ENCODE measurements at regions not wholly inside any gene's neighbourhood (a gene's known extent, or its start where the extent isn't known, plus 50 kb on each side); places are given as distances from the start of the nearest gene placed in this dataset.
"Not testable (repeated sequence)": the region's sequence is repeated elsewhere in the genome, so short reads cannot be mapped to it uniquely, and the experiment has no call there.

DNA sequence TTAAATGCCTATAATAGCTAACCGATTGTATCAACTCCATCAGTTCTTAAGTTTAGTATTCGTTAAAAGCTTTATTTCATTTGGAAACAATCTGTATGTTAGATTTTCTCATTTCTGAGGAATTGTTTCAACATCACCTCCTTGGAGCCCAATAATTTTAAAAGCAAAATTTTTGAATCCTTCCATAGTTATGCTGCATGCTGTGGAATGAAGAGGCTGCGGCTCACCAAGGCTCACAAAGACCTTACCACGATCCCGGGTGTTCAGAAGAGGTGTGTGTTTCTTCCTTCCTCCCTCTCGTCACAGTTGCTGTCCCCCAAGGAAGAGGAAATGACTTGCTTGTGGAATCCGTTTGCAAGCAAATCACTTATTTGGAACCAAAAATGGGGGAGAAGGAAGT lies 143.8 kb downstream of the FGF1 start:
- DNase-seq (ENCODE audit: low read depth in 2 of 2): no peak

DNA sequence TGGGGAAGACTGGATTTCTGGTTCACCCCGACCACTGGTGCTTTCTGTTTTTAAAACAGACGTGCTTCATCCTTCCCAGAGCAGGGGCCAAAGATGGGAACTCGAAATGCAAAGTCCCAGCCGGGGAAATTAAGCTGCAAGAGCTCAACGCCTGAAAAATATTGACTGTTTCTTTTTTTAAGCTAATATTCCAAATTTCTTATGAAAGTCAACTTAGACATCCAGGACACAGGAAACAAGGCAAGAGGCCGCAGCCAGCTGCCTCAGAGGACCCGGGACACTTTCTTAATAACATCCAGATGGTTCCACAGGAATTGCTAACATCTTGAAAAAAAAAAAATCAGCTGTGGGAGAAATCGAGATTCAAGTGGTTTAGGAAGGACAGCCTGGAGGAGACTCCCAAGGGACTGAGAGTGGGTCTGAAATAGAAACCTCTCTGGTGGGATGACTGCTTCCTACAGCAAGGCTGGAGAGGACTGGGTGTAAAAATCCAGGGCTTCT lies 144.9 kb downstream of the FGF1 start:
- DNase-seq (ENCODE audit: low read depth in 2 of 2): no peak

- no peak for DNase-seq (ENCODE audit: low read depth in 2 of 2)
These were observed 146.6 kb downstream of the FGF1 start for GRCh38 chr5:142539154-142539740.

- DNase-seq (ENCODE audit: low read depth in 2 of 2): no peak
These were observed 148.0 kb downstream of the FGF1 start for GRCh38 chr5:142537938-142538337.

DNA sequence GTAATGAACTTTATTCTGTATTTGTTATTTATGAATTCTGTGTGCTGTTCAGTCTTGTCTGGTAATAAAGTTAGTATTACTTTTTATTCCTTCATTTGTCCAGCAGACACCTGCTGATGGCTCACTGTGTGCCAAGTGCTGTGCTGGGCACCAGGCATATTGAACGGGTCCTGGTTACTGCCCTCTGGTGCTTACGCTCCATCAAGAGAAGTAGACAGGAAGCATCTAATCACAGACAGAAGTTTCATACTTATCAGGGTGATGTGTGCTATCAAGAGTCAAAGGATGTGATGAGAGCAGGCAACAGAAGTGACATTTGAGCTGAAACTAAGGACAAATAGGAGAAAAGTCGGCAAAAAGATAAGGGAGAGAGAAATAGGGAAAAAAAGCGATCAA lies 153.1 kb downstream of the FGF1 start:
- no peak for DNase-seq (ENCODE audit: low read depth in 2 of 2)

GRCh38 chr5:142531977-142532780 lies 153.7 kb downstream of the FGF1 start:
- DNase-seq (ENCODE audit: low read depth in 2 of 2): no peak

GRCh38 chr5:142530904-142531303 lies 155.0 kb downstream of the FGF1 start:
- DNase-seq (ENCODE audit: low read depth in 2 of 2): no peak

DNA sequence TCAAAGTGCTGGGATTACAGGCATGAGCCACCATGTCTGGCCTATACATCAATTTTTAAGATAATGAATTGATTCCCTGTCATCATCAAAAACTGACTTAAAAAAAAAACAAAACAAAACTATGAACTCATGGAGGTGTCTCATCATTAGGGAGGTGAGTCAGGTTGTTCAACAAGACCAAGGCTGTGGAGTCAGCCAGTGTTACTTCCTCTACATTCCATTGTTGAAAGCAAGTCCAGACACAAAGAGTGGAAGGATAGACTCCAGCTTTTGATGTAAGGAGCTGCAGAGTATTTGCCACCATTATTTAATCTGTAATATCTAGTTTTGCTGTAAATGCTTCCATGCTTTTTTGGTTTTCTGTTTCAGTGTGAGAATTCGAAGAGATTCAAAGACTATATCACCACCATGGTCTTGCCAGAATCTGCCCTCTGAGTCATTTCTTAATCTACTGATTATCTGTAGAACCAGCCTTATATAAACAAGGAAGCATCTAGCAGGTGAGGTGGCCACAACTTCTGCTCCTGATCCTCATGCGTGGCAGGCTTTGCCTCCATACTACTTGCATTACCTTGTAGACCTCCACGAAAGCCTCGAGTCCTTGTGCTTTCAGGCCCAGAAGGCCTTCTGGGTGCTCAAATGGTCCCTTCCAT lies 156.1 kb downstream of the FGF1 start:
- no peak for DNase-seq (ENCODE audit: low read depth in 2 of 2)

- DNase-seq (ENCODE audit: low read depth in 2 of 2): no peak
These were observed 158.1 kb downstream of the FGF1 start for GRCh38 chr5:142527664-142528295.

DNA sequence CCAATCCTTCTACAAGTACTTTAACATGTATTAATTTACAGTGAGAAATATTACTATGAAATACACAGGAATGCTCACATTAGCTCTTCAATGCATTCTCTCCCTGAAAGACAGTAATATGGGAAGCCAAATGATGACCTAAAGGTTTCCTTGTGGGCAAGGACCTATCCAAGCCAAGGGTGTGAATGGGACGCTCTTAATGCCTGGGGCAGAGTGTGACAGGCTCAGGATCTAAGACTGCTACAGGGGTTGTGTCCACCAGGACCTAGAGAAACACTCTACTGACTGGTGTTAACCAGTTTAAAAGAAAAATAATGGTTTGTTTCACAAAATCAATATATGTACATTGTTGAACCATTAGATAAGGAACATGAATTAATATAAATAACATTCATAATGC lies 158.7 kb downstream of the FGF1 start:
- no peak for DNase-seq (ENCODE audit: low read depth in 2 of 2)

DNA sequence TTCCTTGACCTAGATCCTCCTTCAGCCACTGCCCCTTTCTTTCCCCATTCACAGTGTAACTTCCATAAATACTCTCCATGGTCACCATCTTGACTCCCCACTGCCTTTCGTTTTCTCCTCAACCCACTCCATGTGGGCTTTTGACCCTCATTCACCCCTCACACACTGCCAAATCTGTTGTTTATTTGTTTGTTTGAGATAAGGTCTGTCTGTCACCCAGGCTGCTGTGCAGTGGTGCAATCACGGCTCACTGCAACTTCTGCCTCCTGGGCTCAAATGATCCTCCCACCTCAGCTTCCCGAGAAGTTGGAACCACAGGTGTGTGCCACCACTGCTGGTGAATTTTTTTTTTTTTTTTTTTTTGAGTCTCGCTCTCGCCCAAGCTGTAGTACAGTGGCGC lies 162.9 kb downstream of the FGF1 start:
- DNase-seq (ENCODE audit: low read depth in 2 of 2): no peak

DNA sequence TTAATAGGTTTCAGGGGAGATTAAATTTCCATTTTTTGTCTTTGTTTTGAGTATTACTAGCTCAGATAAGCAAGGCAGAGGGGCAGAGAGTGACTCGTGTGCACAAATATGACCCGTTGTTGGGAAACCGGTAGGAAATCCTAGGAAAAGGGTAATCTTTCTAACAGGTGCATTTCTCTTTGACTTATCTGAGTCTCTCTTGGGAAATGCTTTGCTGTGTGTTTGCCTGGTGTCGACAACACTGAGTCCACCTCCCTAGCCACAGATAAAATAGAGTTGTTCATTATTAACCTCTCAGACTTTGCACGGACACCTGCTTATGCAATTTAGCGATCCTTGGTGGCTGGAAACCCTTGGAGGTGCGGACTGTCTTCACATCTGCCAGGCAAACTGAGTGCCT lies 164.2 kb downstream of the FGF1 start:
- no peak for DNase-seq (ENCODE audit: low read depth in 2 of 2)

GRCh38 chr5:142520885-142521284 lies 165.0 kb downstream of the FGF1 start:
- no peak for DNase-seq (ENCODE audit: low read depth in 2 of 2)

- DNase-seq (ENCODE audit: low read depth in 2 of 2): not testable (repeated sequence)
These were observed 166.0 kb downstream of the FGF1 start for GRCh38 chr5:142519913-142520312.

GRCh38 chr5:142517840-142518239 lies 168.1 kb downstream of the FGF1 start:
- no peak for DNase-seq (ENCODE audit: low read depth in 2 of 2)

GRCh38 chr5:142516732-142517131 lies 169.2 kb downstream of the FGF1 start:
- DNase-seq (ENCODE audit: low read depth in 2 of 2): no peak

DNA sequence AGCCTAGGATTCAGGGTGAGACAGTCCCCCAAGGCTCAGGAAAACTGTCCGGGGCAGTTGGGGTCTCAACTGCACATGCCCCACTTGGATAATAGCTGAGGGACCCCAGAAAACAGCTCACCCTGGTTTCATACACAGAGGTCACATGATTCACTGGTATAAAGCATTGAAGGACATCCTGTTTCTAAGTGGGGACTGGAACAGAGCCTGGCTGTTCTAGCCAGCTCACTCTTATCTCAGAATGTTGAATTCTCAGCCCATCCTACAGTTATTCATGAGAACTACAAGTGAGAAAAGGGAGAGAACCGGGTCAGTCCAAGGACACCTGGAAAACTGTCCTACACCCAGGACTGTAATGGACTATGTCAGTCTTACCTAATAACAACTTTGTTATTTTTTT lies 170.9 kb downstream of the FGF1 start:
- DNase-seq (ENCODE audit: low read depth in 2 of 2): no peak

DNA sequence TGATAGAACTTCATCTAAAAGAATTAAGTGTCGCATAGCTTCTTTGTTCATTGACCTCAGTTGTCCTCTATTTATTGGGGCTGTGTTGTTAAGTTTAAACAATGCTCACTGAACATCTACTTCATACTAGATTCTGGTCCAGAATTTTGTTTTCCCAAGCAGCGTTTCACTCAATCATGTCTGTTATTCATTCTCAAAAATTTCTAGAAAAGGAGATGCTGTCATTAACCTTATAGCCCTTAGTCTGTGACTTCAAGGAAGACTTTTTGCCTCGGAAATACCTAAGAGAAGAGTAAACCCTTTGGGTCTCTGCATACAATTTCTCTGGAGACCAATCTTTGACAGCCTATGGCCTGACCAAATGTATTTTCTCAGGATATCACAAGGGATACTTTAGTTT lies 171.7 kb downstream of the FGF1 start:
- DNase-seq (ENCODE audit: low read depth in 2 of 2): no peak

DNA sequence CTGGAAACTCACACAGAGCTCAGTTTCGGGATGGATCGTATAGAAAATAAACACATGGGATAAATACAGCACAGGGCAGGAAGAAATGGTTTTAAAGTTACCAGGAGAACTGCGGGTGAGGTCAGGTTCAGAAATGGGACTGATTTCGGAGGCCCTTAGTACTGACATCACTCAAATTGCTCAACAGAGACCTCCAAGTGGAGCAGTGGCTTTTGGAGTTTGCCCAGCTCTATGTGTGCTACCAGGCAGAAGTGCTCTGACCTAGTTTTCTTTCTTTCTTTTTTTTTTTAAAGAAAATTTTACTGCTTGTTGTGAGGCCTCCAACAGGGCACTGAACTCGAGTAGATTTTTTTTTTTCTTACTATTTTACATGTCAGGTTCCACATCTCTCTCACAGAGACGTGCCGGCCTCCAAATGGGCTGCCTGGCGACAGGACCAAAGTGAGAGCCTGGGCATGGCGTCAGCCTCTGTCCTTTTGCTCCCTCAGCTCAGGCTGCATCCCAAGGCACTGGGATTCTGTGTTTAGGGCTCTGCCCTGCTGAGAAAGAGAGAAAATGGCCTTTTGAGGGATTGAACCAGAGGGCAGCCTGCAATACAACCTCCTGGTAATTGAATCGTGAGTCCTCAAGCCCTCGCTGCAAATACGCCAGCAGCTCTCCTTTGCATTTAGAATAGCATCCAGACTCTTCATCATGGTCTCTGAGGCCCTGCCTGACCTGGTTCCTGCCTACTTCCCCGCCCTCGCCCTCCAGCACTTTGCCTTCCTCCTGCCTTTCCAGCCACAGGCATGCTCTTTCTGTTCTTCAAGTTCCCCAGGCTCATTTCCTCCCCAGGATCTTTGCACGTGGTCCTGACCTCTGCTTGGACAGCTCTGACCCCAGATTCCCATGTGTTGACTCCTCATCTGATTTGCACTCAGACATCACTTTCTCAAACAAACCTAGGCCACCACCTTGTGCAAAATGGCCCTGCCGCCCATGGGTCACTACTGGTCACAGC lies 173.5 kb downstream of the FGF1 start:
- DNase-seq (ENCODE audit: low read depth in 2 of 2): no peak

- no peak for DNase-seq (ENCODE audit: low read depth in 2 of 2)
These were observed 174.5 kb downstream of the FGF1 start for GRCh38 chr5:142511358-142511757.

DNA sequence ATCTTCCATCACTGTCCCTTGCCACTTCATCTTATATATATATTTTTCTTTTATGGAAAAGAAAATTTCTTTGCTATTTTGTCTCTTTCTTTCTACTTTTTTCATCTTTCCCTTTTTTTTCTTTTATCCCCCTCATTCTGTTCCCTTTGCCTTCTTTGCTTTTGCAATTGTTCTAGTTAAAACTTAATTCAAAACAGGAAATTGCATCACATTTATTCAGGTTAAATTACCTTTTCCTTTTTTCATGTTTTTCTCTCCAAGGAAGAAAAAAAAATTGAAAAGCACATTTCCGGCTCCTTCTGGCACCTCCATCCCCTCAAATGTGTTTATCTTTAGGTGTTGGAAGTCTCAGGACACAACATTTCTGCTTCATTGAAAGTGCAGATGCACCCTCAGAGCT lies 176.9 kb downstream of the FGF1 start:
- no peak for DNase-seq (ENCODE audit: low read depth in 2 of 2)
